SHP77 treated with DMSO at 0.1 percent for 48 hours (cell line): ENCODE measurements at regions not wholly inside any gene's neighbourhood (a gene's known extent, or its start where the extent isn't known, plus 50 kb on each side); places are given as distances from the start of the nearest gene placed in this dataset.
"Not testable (repeated sequence)": the region's sequence is repeated elsewhere in the genome, so short reads cannot be mapped to it uniquely, and the experiment has no call there.

Experiments used
- DNase-seq: peaks from one replicate; lab custom pipeline; 2025; lab: John Stamatoyannopoulos, UW

DNA sequence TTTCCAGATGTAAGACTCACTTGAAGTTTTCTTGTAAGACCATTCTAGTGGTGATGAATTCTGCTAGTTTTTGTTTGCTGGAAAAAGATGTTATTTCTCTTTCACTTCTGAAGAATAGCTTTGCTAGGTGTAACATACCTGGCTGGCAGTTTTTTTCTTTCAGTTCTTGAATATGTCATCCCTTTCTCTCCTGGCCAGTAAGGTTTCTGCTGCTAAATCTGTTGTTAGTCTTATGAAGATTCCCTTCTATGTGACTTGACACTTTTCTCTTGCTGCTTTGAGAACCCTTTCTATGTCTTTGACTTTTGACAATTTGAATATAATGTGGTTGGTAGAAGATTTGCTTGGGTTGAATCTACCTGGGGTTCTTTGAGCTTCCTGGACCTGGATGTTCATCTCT is 314.7 kb upstream of the NOX3 start:
- no peak for DNase-seq

DNA sequence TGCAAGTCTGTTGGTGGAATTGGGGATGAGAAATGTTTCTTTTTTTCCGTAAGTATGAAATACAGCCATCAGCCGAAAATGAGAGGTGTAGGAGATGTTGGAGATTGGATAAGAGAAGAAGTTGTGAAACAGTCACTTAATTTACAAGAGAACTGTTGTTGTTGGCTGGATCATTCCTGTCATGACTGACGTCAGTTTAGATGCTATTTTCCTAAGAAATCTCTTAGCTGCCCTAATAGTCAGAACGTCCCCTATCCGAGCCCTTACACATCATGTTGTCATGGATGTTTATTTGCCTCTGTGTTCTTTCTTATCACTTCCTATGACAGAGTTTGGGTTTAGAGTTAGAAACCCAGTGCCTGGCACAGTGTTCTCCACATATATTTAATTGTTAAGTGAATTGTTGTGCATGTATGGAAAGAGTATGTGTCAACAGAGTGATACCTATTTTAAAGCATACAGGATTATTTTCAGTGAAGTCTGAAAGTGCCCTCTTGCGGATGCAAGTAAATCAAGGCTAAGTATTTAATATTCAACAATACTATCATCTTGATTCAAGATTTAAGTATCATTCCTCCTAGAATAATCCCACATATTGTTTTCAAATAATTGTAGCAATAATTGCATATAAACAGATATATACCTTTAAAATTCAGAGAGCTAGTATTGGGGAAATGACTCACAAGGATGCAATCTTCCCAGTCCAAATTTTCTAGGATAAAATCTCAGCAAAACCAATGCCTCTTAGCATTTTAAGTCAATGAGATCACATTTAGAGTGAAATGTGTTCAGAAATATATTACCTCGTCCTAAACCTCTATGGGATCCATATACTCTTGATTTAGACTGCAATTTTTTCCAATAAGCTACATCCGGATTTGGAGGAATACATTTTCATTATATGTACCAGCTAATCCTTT is 309.9 kb upstream of the NOX3 start:
- no peak for DNase-seq

DNA sequence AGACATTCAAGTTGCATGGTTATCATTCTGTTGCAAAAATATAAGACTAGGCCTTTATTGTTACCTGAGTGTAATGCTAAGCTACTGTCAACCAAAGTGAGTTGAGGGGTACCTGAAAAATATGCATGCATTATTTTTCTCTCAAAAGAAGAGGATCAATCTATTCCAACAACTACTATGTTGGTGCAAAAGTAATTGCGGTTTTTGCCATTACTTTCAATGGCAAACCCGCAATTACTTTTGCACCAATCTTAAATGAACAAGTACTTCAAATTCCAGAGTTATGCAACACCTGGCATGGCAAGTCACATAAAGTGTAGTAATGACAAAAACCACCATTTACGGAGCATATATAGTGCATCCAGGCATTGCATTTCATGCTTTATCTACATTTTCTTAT is 307.0 kb upstream of the NOX3 start:
- no peak for DNase-seq

DNA sequence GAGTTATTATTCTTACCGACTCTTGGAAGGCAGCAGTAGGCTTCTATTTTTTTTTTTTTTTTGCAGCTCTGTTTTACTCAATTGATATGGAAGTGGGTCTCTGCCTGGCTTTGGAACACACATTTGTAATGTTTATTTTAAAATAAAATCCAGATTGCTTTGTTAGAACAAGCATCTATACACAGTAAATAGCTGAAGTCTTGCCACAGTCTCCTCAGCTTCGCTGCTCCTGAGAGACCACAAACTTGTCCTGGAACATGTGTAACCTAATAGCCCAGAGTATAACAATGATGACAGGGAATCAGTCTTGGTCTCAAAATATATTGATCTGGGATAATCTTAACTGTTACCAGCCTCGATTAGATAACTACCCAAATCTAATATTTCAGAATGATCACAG is 299.8 kb upstream of the NOX3 start:
- no peak for DNase-seq

DNA sequence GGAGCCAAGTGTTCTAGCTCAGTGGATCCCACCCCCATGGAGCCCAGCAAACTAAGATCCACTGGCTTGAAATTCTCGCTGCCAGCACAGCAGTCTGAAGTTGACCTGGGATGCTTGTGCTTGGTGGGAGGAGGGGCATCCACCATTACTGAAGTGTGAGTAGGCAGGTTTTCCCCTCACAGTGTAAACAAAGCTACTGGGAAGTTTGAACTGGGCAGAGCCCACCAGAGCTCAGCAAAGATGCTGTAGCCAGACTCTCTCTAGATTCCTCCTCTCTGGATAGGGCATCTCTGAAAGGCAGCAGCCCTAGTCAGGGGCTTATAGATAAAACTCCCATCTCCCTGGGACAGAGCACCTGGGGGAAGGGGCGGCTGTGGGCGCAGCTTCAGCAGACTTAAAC is 293.1 kb upstream of the NOX3 start:
- not testable (repeated sequence) for DNase-seq

DNA sequence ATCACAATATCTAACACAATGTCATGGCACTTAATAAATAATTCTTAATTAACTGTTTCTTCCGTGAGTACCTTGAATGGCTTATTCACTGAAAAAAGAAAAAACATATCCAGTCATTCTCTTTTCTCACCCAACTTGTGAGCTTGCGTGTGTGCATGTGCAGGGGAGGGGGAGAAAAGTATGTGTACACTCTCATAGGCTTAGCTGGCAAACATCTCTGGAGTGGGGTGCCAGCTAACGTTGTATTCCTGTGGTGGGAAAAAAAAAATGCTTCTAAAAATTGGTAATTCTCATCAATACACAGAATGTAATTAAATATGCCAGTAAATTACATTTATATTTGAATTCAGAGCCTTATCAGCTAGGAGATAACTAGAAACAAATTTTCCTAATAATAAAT is 291.9 kb upstream of the NOX3 start:
- DNase-seq: no peak

DNA sequence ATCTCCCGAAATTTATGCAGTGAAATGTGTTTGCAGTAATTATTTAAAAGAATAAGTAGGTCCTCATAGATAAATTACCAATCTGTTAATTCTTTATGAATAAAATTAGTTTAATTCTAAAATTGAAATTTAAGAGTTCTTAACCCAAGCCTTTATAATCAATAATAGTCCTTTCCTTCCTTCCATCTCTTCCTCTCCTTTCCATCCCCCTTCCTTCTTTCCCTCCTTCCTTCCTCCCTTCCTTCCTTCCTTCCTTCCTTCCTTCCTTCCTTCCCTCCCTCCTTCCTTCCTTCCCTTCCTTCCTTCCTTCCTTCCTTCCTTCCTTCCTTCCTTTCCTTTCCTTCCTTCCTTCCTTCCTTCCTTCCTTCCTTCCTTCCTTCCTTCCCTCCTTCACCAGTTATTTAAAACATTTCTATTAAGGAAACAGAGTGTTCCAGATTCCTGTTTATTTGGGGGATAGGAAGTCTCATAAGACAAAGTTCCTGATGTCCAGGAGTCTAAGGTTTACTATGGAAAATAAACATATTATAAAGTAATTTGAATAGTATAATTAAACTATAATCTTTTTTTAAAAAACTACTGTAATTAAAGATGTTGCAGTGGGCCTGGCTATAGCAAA is 285.3 kb upstream of the NOX3 start:
- no peak for DNase-seq

DNA sequence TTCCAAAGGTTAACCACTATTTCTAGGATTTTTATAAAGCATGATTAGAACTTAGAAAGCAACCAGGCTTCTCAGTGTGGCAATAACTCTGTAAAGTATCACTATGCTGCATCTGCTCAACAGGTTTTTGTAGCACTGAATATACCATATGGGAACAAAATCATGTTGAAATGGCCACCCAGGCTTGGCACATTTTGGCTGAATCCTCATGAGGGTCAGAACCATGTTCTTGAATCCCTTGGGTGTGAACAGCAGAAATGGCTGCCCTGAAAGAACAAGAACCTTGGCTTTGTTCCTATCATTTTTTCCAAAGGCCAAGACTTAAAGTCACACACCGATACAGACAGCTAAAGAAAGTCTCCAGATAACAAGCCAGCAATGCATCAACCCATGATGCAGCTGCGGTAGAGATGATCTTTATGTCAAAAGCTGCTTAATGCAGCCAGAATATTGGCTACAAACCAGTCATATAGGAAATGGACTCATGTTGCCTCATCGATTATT is 283.0 kb upstream of the NOX3 start:
- no peak for DNase-seq

DNA sequence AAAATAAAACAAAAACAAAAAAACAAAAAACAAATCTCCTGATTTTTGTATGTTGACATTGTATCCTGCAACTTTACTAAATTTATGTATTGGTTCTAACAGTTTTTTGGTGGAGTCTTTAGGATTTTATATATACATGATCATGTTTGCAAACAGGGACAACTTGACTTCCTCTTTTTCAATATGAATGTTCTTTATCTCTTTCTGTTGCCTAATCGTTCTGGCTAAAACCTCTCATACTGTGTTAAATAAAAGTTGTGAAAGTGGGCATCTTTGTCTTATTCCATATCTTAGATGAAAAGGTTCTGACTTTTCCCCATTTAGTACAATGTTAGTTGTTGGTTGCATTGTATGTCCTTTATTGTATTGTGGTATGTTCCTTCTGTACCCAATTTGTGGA is 261.7 kb upstream of the NOX3 start:
- DNase-seq: no peak

DNA sequence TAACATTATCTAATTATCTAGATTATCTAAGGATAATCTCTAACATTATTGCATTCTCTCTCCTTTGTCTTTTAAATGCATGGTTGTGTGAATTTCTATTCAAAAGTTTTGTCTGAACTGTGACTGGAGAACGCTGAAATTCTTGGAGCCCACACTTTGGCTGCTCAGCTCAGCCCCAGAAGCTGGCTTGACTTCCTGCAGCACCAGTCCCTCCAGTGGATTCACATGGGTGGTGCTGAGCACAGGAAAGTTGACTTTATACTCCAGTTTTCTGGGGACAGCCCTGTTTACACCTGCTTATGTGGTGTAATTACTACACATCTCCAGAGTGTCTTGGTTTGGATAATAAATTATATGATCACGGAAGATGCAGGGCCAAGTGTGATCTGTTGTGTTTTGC is 255.1 kb upstream of the NOX3 start:
- DNase-seq: no peak

DNA sequence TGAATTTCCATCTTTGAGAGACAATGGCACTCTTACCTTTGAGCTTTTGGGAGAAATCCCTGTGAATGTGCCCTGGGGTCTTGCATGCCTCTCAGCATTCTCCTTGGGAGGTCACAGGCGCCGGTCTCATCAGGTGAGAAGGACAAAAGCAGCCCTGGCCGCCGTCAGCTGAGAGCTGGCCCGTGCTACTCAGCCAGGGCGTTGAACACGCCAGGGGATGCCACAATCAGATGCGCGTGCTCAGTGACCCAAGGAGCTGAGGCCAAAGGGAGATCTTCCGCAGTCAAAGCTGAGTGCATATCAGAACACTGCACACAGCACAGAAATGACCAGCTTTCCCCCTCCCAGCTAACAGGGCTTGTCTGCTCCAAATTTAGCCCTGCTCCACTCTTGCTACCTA is 253.6 kb upstream of the NOX3 start:
- DNase-seq: no peak

DNA sequence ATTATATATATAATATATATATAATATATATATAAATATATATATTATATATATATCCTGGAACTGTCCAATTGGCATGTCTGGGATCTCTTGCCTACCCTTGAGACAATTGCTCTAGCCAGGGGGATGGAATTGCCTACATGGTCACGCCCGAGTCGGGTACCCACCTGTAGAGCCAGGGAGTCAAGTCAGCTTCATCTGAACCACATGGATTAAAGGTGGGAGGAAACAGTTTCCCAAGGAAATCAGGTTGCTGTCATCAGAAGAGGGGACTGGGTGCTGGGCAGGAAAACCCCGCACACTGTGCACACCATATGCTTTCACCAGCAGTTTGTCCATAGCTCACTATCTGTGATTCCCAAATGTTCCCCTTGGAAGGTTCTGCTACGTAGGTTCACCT is 252.5 kb upstream of the NOX3 start:
- no peak for DNase-seq

DNA sequence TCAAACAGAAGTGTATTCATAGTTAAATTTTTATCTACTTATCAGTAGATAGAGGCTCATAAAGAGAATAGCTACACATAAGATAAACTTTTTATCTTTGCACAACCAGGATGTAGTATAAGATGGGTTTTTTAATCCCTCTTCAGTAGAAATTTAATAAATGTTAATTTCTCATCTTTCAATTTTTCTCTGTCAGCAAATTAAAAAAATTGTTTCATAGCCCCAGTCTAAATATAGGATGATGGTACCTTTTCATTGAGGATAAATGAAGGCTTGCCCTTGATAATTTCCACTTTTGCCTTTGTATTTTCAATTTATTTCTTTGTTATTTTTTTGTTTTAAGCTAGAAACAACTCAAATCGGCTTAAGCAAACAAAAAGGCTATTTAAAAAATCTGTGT is 251.2 kb upstream of the NOX3 start:
- DNase-seq: no peak

DNA sequence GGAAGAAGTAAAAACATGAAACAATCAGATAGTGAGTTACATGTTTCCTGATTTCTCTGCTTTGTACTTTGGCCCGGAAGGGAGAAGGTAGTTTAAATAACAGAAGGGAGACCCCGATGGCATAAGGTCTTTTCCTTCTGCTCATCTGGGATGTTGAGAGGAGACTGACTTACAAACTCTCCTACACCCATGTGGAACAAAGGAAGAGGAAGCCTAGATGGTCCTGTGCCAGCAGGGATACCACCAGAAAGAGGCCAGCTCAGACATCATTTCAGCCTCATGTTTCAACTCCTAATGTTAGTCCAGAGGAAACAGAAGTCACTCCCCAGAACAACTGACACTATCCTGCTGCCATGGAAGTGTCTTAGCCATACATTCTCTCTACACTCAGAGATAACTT is 250.7 kb upstream of the NOX3 start:
- DNase-seq: no peak

DNA sequence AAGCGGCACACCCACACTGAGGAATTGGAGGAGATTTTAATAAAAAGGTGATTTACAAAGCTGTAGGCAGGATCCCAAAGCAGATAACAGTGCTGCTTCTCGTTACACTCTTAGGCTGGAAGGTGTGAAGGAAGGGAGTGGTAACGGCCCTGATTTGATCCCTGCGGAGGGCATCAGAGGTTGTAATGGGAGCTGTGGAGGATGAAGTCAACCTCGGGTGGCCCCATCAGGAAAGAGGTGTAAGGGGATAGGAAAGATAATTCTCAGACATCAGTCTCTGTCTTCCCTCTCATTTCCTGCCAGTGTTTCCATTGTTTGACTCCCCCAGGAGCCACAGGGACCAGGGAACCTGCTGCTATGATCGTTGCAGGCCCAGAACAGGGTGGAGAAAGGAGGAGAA is 245.7 kb upstream of the NOX3 start:
- DNase-seq: no peak

DNA sequence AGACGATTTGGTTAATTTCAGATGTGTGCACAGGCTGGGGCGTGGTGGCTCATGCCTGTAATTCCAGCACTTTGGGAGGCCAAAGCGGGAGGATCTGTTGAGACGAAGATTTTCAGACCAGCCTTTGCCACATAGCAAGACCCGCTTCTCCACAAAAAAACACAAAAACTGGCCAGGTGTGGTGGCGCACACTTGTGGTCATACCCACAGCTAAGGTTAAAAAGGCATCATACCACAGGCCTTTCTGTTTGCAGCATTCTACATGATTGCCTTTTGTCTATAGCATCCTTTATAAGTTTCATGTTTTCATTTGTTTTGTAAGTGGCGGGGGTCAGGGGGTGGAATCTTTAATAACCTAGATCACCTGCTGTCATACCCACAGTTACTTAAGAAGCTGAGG is 239.9 kb upstream of the NOX3 start:
- no peak for DNase-seq

DNA sequence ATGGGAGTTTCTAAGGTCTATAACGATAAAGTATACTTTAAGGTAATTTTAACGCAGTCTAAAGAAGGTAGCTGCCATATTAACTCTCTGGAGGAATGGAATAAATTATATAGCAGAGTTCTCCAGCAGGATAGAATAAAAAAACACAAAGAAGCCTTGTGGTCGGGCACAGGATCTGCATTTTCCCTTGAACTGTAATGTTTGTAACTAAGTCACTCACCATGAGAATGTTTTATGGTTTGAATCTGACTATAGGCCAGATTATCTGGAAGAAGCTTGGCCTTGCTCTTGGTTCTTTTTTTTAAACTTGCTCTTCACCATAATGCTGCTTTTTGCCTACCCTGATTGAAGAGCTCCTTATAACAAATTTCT is 238.8 kb upstream of the NOX3 start:
- DNase-seq: no peak

DNA sequence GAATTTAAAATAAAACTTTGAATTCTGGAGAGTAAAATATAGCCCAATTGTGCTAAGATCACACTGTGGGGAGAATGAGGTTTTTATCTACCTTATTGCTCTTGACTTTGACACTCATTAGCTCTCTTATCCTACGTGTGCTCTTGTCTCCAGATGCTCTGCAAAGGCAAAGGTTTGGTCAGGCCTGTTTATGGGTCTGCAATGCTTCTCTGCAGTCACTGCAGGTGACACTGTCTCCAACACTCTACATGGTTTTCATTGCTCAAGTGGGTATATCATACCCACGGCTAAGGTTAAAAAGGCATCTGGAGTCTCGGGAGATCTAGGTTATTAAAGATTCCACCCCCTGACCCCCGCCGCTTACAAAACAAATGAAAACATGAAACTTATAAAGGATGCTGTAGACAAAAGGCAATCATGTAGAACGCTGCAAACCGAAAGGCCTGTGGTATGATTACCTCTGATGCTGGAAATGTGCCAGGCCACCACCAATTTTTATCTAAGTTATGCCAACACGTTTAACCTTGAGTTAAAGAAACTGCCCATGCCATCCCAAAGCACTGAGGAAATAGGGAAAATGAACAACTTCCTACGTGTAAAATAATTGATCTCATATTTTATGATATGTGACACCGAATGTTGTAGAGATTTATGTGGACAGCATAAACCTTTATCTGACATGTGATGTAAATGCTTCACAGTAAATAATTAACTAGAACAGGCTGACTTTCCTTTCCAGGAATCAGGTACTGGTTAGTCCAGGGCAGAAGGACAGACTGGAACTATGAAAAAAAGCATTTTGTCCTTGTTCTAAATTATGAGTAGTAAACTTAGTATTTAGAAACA is 238.2 kb upstream of the NOX3 start:
- DNase-seq: no peak

DNA sequence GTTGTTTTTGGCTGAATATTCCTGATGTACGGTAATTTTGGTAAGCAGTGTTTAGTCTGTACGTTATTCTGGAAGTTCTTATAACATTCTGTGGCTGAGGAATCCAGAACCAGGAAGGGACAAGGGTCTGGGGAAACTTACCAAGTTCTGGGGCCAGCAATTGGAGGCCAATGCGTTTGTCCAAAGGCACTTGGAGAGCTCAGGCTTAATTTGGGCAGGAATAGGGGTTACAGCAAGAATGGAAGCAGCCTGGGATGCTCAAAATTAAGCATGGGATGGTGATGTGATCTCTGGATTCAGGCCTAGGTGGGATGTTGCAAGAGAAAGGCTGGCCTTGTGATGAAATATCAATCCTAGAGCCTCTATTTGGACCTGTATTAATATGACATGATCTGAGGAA is 235.2 kb upstream of the NOX3 start:
- no peak for DNase-seq

DNA sequence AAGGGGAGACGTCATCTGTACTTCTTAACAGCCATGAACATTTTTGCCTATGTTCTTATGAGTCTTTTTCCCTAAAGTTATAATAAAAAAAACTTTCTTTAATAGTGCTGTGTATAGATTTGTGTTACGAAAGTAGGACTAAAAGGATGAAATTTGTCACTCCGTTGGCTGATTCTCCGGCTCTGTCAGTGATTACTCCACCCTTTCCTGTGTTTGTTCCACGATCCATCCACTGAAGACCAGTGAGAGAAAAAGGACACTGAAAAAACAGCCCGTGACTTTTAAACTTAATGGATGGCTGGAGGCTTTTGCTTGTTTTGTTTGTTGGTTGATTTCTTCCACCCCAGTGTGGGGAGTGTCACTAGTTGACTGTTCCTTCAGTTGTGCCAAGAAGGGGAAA is 232.0 kb upstream of the NOX3 start:
- no peak for DNase-seq

DNA sequence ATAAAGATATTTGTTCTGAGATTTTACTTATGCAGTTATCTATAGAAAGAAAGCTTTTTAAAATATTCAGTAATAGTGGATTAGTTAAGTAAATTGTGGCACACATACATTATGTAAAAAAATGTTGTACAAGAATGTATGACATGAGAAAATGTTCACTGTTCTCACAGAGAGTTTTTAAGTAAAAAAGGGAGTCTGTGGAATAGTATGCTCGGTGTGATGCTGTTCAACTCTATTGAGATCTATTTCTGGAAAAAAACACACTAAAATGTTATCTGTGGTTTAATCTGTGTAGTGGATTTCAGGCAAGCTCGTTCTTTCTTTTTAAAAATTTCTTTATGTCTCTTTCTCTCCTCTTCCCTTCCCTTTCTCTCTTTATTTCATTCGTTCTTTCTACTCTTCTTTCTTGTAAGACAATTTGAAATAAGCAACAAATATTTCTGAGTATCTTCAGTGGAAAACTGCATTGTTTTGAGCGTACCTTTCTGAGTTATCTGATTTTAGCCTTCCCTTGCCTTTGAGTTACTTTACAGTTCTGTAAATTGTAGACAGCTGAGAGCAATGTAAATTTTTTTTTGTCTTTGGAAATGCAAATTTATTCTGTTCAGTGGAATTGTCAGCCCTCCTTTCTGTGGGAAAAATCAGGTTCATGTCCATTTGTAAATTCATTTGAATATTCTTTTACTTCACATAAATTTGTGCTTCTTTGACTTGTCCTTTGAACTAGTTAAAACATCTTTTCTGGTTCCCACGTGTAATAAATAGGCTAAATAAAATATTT is 229.0 kb upstream of the NOX3 start:
- no peak for DNase-seq

DNA sequence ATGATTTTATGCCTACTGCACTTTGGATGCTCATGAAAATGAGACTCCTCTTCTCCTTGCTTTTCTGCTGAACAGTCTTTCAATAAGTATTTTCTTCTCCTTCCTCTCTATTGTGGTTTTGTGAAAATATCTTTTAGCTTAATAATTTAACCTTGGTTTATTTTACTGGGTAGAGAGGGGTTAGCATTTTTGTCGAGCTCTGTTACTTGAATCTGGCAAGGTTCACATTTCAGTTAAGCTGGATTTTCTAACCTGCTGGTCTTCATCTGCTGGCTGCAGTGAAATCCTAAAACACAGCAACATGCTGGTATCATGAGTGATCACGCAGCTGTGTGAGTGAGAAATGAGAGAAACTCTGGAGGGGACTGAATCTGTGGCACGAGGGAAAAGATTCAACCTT is 222.7 kb upstream of the NOX3 start:
- DNase-seq: no peak
